ENCODE measurements at regions not wholly inside any gene's neighbourhood (a gene's known extent, or its start where the extent isn't known, plus 50 kb on each side); places are given as distances from the start of the nearest gene placed in this dataset.
"Not testable (repeated sequence)": the region's sequence is repeated elsewhere in the genome, so short reads cannot be mapped to it uniquely, and the experiment has no call there.

DNA sequence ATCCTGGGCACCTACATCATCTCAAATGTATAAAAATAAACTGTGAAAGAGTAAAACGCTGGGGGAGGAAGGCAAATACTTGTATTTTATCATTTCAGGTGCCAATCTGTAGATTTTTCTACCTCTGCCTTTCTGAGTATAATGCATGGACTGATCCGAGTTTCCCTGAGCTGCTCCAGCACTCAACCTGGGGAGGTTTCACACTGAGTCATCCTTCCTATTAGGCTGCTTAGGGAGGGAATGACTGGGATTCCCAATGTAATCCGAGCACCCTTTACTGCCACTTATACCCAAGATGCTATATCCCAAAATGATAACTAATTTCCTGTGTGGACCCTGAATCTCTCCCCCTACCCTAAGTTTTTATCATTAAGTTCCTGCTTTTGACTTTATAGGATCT, 126.6 kb downstream of the HNRNPD start:
- DNase-seq (ENCODE audit: low spot score) (no peak), ATAC-seq (ENCODE audit: insufficient number of reproducible peaks, low FRiP score, low read depth) (no peak)
- Histone ChIP-seq H3K9me3 (no peaks in the 10 kb centered on the region), H3K27ac (no peak overlapping the region), H3K27me3 (replicated peaks; ENCODE audit: insufficient read depth) (no peaks in the 10 kb centered on the region), H3K36me3 (no peaks in the 10 kb centered on the region), H3K4me3 (no peak overlapping the region), H3K4me1 (ENCODE audit: control insufficient read depth in 1 of 2, low read depth in 2 of 2) (no peaks in the 10 kb centered on the region)
- TF ChIP-seq CTCF (IDR thresholded peaks at IDR 0.05): no peak

DNA sequence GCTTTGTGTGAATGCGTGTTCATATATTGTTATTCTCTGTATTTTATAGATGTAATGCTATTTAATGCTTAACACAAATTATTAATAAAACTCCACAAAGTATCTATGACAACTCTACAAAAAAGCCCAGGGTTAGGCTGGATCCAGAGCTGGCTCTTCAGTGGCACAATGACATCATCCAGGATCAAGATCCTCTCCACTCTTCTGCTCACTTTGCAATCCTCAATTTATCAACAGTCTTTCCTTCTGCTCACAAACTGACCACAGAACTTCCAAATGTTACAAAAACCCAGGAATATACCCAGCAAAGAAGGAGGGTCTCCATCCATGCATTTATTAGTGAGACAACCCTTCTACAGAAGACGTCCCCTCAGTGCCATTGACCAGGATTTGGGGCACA, 132.3 kb downstream of the HNRNPD start:
- Histone ChIP-seq H3K36me3 (no peaks in the 10 kb centered on the region), H3K4me3 (no peak overlapping the region), H3K9me3 (no peaks in the 10 kb centered on the region), H3K27me3 (replicated peaks; ENCODE audit: insufficient read depth) (no peaks in the 10 kb centered on the region), H3K4me1 (ENCODE audit: control insufficient read depth in 1 of 2, low read depth in 2 of 2) (no peaks in the 10 kb centered on the region), H3K27ac (no peak overlapping the region)
- no peak for DNase-seq (ENCODE audit: low spot score)
- no peak for ATAC-seq (ENCODE audit: insufficient number of reproducible peaks, low FRiP score, low read depth)
- no peak for TF ChIP-seq CTCF (IDR thresholded peaks at IDR 0.05)

DNA sequence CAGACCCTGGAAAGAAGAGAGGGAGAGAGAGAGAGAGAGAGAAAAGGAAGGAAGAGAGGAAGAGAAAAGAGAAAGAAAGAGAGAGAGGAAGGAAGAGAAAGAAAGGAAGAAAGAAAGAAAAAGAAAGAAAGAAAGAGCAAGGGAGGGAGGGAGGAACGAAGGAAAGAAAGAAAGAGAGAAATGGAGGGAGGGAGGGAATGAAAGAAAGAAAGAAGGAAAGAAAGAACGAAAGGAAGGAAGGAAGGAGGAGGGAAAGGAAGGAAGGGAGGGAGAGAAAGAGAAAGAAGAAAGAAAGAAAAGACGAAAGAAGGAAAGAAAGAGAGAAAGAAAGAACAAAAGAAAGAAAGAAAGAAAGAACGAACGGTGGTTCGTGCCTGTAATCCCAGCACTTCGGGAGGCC, 133.4 kb downstream of the HNRNPD start:
- TF ChIP-seq CTCF (IDR thresholded peaks at IDR 0.05): no peak
- Histone ChIP-seq H3K4me1 (ENCODE audit: control insufficient read depth in 1 of 2, low read depth in 2 of 2) (no peaks in the 10 kb centered on the region), H3K27ac (no peak overlapping the region), H3K9me3 (no peaks in the 10 kb centered on the region), H3K27me3 (replicated peaks; ENCODE audit: insufficient read depth) (no peaks in the 10 kb centered on the region), H3K36me3 (no peaks in the 10 kb centered on the region), H3K4me3 (no peak overlapping the region)
- no peak for DNase-seq (ENCODE audit: low spot score)
- no peak for ATAC-seq (ENCODE audit: insufficient number of reproducible peaks, low FRiP score, low read depth)

GRCh38 chr4:82237142-82237541, 136.6 kb downstream of the HNRNPD start:
- not testable (repeated sequence) for H3K9me3 ChIP-seq; H3K27me3 ChIP-seq (replicated peaks; ENCODE audit: insufficient read depth); DNase-seq (ENCODE audit: low spot score); H3K4me1 ChIP-seq (ENCODE audit: control insufficient read depth in 1 of 2, low read depth in 2 of 2); ATAC-seq (ENCODE audit: insufficient number of reproducible peaks, low FRiP score, low read depth); H3K36me3 ChIP-seq; H3K4me3 ChIP-seq; H3K27ac ChIP-seq

- Histone ChIP-seq H3K27ac (no peak overlapping the region), H3K9me3 (no peaks in the 10 kb centered on the region), H3K27me3 (replicated peaks; ENCODE audit: insufficient read depth) (no peaks in the 10 kb centered on the region), H3K4me1 (ENCODE audit: control insufficient read depth in 1 of 2, low read depth in 2 of 2) (no peaks in the 10 kb centered on the region), H3K4me3 (no peak overlapping the region), H3K36me3 (no peaks in the 10 kb centered on the region)
- ATAC-seq (ENCODE audit: insufficient number of reproducible peaks, low FRiP score, low read depth) (no peak), DNase-seq (ENCODE audit: low spot score) (no peak)
- TF ChIP-seq CTCF (IDR thresholded peaks at IDR 0.05): no peak
These were observed 138.4 kb downstream of the HNRNPD start for GRCh38 chr4:82235346-82235745.

DNA sequence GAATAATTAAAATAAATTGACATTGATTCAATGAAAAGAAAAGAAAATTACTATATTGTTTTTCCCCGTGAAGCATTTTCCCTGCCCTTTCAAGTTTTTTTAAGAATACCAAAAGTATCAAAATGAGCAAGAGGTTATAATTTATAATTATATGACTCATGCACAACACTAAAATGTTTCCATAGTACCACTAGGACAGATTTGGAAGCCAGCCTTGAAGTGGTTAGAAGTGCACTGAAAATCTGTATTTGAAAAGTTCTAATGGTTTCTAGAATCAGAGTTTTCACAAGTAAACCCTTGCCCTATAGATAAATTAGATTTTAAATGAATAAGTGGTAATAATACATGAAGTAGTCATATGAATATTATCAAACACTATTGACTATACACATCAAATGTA, 140.9 kb downstream of the HNRNPD start:
- no peak overlapping the region for H3K27ac ChIP-seq
- no peaks in the 10 kb centered on the region for H3K27me3 ChIP-seq (replicated peaks; ENCODE audit: insufficient read depth)
- ATAC-seq (ENCODE audit: insufficient number of reproducible peaks, low FRiP score, low read depth): no peak
- no peaks in the 10 kb centered on the region for H3K9me3 ChIP-seq
- TF ChIP-seq CTCF (IDR thresholded peaks at IDR 0.05): no peak
- DNase-seq (ENCODE audit: low spot score): no peak
- H3K4me3 ChIP-seq: no peak overlapping the region
- no peaks in the 10 kb centered on the region for H3K36me3 ChIP-seq
- H3K4me1 ChIP-seq (ENCODE audit: control insufficient read depth in 1 of 2, low read depth in 2 of 2): no peaks in the 10 kb centered on the region

Data from thoracic aorta (tissue), 2 donors.